ENCODE measurements at regions not wholly inside any gene's neighbourhood (a gene's known extent, or its start where the extent isn't known, plus 50 kb on each side); places are given as distances from the start of the nearest gene placed in this dataset.

DNA sequence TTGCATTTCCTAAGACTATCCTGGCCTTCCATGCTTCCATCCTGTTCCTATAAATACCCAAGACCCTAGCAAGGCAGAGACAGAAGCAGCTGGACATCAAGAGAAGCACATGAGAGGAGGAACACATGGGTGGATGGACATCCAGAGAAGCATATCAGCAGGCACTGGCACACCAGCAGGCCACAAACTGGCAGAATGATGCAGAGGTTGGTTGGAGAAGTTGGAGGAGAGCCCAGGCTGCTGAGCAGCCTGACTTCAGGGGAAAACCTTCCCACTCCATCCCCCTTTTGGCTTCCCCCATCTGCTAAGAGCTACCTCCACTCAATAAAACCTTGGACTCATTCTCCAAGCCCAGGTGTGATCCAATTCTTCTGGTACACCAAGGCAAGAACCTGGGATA, 332.5 kb downstream of the FRK start:
- TF ChIP-seq, protein P1, sequence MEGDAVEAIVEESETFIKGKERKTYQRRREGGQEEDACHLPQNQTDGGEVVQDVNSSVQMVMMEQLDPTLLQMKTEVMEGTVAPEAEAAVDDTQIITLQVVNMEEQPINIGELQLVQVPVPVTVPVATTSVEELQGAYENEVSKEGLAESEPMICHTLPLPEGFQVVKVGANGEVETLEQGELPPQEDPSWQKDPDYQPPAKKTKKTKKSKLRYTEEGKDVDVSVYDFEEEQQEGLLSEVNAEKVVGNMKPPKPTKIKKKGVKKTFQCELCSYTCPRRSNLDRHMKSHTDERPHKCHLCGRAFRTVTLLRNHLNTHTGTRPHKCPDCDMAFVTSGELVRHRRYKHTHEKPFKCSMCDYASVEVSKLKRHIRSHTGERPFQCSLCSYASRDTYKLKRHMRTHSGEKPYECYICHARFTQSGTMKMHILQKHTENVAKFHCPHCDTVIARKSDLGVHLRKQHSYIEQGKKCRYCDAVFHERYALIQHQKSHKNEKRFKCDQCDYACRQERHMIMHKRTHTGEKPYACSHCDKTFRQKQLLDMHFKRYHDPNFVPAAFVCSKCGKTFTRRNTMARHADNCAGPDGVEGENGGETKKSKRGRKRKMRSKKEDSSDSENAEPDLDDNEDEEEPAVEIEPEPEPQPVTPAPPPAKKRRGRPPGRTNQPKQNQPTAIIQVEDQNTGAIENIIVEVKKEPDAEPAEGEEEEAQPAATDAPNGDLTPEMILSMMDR (IDR thresholded peaks at IDR 0.05; ENCODE audit: low read length) = no peak
- no peak for TF ChIP-seq EZH2 (IDR thresholded peaks at IDR 0.05; ENCODE audit: borderline replicate concordance, low read length)

All from OCI-LY1 (cell line).